ENCODE measurements at regions not wholly inside any gene's neighbourhood (a gene's known extent, or its start where the extent isn't known, plus 50 kb on each side); places are given as distances from the start of the nearest gene placed in this dataset.

- DNase-seq (no peak), ATAC-seq (no peak)
- no peaks in the 10 kb centered on the region for H3K4me1 ChIP-seq
- intact Hi-C loops (cut with DNase I): no loop called here
- no peaks in the 10 kb centered on the region for H3K9me3 ChIP-seq
- no peak overlapping the region for H3K4me3 ChIP-seq
- H3K27ac ChIP-seq: no peak overlapping the region
- TF ChIP-seq, protein P1, sequence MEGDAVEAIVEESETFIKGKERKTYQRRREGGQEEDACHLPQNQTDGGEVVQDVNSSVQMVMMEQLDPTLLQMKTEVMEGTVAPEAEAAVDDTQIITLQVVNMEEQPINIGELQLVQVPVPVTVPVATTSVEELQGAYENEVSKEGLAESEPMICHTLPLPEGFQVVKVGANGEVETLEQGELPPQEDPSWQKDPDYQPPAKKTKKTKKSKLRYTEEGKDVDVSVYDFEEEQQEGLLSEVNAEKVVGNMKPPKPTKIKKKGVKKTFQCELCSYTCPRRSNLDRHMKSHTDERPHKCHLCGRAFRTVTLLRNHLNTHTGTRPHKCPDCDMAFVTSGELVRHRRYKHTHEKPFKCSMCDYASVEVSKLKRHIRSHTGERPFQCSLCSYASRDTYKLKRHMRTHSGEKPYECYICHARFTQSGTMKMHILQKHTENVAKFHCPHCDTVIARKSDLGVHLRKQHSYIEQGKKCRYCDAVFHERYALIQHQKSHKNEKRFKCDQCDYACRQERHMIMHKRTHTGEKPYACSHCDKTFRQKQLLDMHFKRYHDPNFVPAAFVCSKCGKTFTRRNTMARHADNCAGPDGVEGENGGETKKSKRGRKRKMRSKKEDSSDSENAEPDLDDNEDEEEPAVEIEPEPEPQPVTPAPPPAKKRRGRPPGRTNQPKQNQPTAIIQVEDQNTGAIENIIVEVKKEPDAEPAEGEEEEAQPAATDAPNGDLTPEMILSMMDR (IDR thresholded peaks at IDR 0.05): no peak
- no peaks in the 10 kb centered on the region for H3K27me3 ChIP-seq (ENCODE audit: insufficient read depth in 3 of 3, low read length in 2 of 3)
- H3K36me3 ChIP-seq (ENCODE audit: insufficient read depth in 1 of 2, low read depth in 1 of 2): no peaks in the 10 kb centered on the region
- 62 to 79% (median 65%) methylated on average over 3 of the region's 3 CpGs for WGBS, 3 donors
These were observed 394.0 kb downstream of the MEIS1 start for GRCh38 chr2:66828876-66829275.

DNA sequence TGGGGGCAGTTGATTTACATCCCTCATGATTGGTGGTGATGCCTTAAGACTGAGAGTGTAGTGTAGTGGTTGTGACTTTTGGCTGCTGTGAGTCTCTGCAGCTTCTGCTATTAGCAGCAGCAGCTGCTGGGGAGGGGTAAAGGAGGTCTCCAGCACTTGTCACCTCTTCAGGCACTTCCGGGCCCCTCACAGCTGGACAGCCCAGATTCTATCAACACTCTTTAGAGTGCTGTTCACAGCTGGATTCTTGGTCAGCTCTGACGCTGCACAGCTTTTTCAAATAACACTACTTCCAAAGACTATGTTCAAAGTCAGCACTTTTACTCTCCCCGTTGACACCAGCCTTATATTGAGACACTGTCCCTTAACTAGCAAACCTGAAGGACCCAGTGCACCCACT, 396.0 kb downstream of the MEIS1 start:
- no peak for DNase-seq
- Histone ChIP-seq H3K27ac (no peak overlapping the region), H3K36me3 (ENCODE audit: insufficient read depth in 1 of 2, low read depth in 1 of 2) (no peaks in the 10 kb centered on the region), H3K4me1 (no peaks in the 10 kb centered on the region), H3K27me3 (ENCODE audit: insufficient read depth in 3 of 3, low read length in 2 of 3) (no peaks in the 10 kb centered on the region), H3K4me3 (no peak overlapping the region), H3K9me3 (no peaks in the 10 kb centered on the region)
- no peak for ATAC-seq
- TF ChIP-seq, protein P1 (IDR thresholded peaks at IDR 0.05): no peak
- intact Hi-C loops (cut with DNase I): no loop called here
- 22 to 33% (median 27%) methylated on average over 3 of the region's 3 CpGs for WGBS, 3 donors

- no peaks in the 10 kb centered on the region for H3K4me1 ChIP-seq
- TF ChIP-seq, protein P1 (IDR thresholded peaks at IDR 0.05): no peak
- H3K36me3 ChIP-seq (ENCODE audit: insufficient read depth in 1 of 2, low read depth in 1 of 2): no peaks in the 10 kb centered on the region
- no peak overlapping the region for H3K4me3 ChIP-seq
- no peaks in the 10 kb centered on the region for H3K9me3 ChIP-seq
- DNase-seq: no peak
- H3K27me3 ChIP-seq (ENCODE audit: insufficient read depth in 3 of 3, low read length in 2 of 3): no peaks in the 10 kb centered on the region
- ATAC-seq: no peak
- WGBS, 3 donors: 47 to 53% (median 52%) methylated on average over 4 of the region's 4 CpGs
- intact Hi-C loops (cut with DNase I): no loop called here
- H3K27ac ChIP-seq: no peak overlapping the region
These were observed 397.9 kb downstream of the MEIS1 start for GRCh38 chr2:66832646-66833435.

DNA sequence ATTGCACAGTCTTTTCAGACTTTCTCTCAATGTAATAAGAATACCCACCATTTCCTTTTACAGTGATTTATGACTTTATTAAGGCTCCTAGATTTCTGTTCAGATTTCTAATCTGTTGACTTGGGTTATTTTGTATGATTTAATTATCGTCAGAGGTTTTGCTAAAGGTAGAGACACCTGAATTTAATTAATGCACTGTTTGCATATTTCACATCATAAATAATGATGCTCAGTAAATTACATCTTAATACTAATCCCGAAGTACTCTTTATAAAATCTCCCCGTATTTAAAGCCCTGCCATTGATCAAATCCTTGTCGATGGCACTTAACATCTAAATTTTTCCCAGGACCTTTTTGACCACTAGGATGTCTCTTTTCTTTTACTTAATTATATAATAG, 399.9 kb downstream of the MEIS1 start:
- DNase-seq (no peak), ATAC-seq (no peak)
- no peaks in the 10 kb centered on the region for H3K9me3 ChIP-seq
- no peak overlapping the region for H3K4me3 ChIP-seq
- H3K27ac ChIP-seq: no peak overlapping the region
- intact Hi-C loops (cut with DNase I): no loop called here
- no peaks in the 10 kb centered on the region for H3K4me1 ChIP-seq
- no peaks in the 10 kb centered on the region for H3K36me3 ChIP-seq (ENCODE audit: insufficient read depth in 1 of 2, low read depth in 1 of 2)
- H3K27me3 ChIP-seq (ENCODE audit: insufficient read depth in 3 of 3, low read length in 2 of 3): no peaks in the 10 kb centered on the region
- WGBS, 3 donors: 86 to 89% (median 88%) methylated on average over 4 of the region's 4 CpGs
- TF ChIP-seq, protein P1 (IDR thresholded peaks at IDR 0.05): no peak

DNA sequence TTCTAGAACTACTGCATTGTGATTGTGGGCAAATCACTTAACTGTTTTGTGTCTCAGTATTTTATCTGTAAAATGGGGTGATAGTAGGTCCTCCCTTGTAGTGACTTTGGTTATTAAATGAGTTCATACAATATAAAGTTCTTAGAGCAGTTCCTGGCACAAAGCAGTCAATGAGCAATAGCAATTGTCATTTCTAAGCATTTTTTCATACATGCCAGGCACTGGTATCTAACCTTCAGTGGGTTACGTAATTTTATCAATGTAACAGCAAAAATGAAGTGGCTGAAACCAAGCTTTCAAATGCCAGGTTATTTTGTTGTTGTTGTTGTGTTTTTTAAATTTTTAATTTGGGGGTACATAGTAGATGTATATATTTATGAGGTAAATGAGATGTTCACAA, 401.9 kb downstream of the MEIS1 start:
- ATAC-seq (no peak), DNase-seq (no peak)
- no peak overlapping the region for H3K4me3 ChIP-seq
- H3K27ac ChIP-seq: no peak overlapping the region
- no peaks in the 10 kb centered on the region for H3K4me1 ChIP-seq
- H3K36me3 ChIP-seq (ENCODE audit: insufficient read depth in 1 of 2, low read depth in 1 of 2): no peaks in the 10 kb centered on the region
- intact Hi-C loops (cut with DNase I): no loop called here
- H3K27me3 ChIP-seq (ENCODE audit: insufficient read depth in 3 of 3, low read length in 2 of 3): no peaks in the 10 kb centered on the region
- TF ChIP-seq, protein P1 (IDR thresholded peaks at IDR 0.05): no peak
- H3K9me3 ChIP-seq: no peaks in the 10 kb centered on the region
- WGBS, 3 donors: 68 to 87% (median 87%) methylated on average over 1 of the region's 1 CpG

Measured in psoas muscle (tissue), 7 donors.